ENCODE measurements at regions not wholly inside any gene's neighbourhood (a gene's known extent, or its start where the extent isn't known, plus 50 kb on each side); places are given as distances from the start of the nearest gene placed in this dataset.

- TF ChIP-seq, protein P1, sequence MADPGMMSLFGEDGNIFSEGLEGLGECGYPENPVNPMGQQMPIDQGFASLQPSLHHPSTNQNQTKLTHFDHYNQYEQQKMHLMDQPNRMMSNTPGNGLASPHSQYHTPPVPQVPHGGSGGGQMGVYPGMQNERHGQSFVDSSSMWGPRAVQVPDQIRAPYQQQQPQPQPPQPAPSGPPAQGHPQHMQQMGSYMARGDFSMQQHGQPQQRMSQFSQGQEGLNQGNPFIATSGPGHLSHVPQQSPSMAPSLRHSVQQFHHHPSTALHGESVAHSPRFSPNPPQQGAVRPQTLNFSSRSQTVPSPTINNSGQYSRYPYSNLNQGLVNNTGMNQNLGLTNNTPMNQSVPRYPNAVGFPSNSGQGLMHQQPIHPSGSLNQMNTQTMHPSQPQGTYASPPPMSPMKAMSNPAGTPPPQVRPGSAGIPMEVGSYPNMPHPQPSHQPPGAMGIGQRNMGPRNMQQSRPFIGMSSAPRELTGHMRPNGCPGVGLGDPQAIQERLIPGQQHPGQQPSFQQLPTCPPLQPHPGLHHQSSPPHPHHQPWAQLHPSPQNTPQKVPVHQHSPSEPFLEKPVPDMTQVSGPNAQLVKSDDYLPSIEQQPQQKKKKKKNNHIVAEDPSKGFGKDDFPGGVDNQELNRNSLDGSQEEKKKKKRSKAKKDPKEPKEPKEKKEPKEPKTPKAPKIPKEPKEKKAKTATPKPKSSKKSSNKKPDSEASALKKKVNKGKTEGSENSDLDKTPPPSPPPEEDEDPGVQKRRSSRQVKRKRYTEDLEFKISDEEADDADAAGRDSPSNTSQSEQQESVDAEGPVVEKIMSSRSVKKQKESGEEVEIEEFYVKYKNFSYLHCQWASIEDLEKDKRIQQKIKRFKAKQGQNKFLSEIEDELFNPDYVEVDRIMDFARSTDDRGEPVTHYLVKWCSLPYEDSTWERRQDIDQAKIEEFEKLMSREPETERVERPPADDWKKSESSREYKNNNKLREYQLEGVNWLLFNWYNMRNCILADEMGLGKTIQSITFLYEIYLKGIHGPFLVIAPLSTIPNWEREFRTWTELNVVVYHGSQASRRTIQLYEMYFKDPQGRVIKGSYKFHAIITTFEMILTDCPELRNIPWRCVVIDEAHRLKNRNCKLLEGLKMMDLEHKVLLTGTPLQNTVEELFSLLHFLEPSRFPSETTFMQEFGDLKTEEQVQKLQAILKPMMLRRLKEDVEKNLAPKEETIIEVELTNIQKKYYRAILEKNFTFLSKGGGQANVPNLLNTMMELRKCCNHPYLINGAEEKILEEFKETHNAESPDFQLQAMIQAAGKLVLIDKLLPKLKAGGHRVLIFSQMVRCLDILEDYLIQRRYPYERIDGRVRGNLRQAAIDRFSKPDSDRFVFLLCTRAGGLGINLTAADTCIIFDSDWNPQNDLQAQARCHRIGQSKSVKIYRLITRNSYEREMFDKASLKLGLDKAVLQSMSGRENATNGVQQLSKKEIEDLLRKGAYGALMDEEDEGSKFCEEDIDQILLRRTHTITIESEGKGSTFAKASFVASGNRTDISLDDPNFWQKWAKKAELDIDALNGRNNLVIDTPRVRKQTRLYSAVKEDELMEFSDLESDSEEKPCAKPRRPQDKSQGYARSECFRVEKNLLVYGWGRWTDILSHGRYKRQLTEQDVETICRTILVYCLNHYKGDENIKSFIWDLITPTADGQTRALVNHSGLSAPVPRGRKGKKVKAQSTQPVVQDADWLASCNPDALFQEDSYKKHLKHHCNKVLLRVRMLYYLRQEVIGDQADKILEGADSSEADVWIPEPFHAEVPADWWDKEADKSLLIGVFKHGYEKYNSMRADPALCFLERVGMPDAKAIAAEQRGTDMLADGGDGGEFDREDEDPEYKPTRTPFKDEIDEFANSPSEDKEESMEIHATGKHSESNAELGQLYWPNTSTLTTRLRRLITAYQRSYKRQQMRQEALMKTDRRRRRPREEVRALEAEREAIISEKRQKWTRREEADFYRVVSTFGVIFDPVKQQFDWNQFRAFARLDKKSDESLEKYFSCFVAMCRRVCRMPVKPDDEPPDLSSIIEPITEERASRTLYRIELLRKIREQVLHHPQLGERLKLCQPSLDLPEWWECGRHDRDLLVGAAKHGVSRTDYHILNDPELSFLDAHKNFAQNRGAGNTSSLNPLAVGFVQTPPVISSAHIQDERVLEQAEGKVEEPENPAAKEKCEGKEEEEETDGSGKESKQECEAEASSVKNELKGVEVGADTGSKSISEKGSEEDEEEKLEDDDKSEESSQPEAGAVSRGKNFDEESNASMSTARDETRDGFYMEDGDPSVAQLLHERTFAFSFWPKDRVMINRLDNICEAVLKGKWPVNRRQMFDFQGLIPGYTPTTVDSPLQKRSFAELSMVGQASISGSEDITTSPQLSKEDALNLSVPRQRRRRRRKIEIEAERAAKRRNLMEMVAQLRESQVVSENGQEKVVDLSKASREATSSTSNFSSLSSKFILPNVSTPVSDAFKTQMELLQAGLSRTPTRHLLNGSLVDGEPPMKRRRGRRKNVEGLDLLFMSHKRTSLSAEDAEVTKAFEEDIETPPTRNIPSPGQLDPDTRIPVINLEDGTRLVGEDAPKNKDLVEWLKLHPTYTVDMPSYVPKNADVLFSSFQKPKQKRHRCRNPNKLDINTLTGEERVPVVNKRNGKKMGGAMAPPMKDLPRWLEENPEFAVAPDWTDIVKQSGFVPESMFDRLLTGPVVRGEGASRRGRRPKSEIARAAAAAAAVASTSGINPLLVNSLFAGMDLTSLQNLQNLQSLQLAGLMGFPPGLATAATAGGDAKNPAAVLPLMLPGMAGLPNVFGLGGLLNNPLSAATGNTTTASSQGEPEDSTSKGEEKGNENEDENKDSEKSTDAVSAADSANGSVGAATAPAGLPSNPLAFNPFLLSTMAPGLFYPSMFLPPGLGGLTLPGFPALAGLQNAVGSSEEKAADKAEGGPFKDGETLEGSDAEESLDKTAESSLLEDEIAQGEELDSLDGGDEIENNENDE (IDR thresholded peaks at IDR 0.05; ENCODE audit: insufficient replicate concordance, low read length): no peak
Observed at GRCh38 chr3:89964347-89964746, 856.9 kb downstream of the EPHA3 start (continued).

Measured in H1 (cell line).